ENCODE measurements at regions not wholly inside any gene's neighbourhood (a gene's known extent, or its start where the extent isn't known, plus 50 kb on each side); places are given as distances from the start of the nearest gene placed in this dataset.
A peak's percentile ranks its signal among the peaks of the same experiment; 100 is the strongest.
"Not testable (repeated sequence)": the region's sequence is repeated elsewhere in the genome, so short reads cannot be mapped to it uniquely, and the experiment has no call there.

- DNase-seq (ENCODE audit: low spot score): no peak
These were observed 61.7 kb upstream of the ATXN3L start for GRCh38 chrX:13381514-13381913.

GRCh38 chrX:13380211-13380610, 60.4 kb upstream of the ATXN3L start:
- no peak for DNase-seq (ENCODE audit: low spot score)

- DNase-seq (ENCODE audit: low spot score): not testable (repeated sequence)
These were observed 59.0 kb upstream of the ATXN3L start for GRCh38 chrX:13378562-13379518.

- no peak for DNase-seq (ENCODE audit: low spot score)
These were observed 57.7 kb upstream of the ATXN3L start for GRCh38 chrX:13377550-13377934.

- DNase-seq (ENCODE audit: low spot score): peak; percentile 4
These were observed 57.1 kb upstream of the ATXN3L start for GRCh38 chrX:13376857-13377549.

- not testable (repeated sequence) for DNase-seq (ENCODE audit: low spot score)
These were observed 55.7 kb upstream of the ATXN3L start for GRCh38 chrX:13375596-13375995.

GRCh38 chrX:13374364-13374763, 54.5 kb upstream of the ATXN3L start:
- no peak for DNase-seq (ENCODE audit: low spot score)

GRCh38 chrX:13373431-13374187, 53.8 kb upstream of the ATXN3L start:
- no peak for DNase-seq (ENCODE audit: low spot score)

- DNase-seq (ENCODE audit: low spot score): no peak
These were observed 53.2 kb upstream of the ATXN3L start for GRCh38 chrX:13373027-13373426.

GRCh38 chrX:13372203-13372980, 52.5 kb upstream of the ATXN3L start:
- no peak for DNase-seq (ENCODE audit: low spot score)

- DNase-seq (ENCODE audit: low spot score): no peak
These were observed 51.3 kb upstream of the ATXN3L start for GRCh38 chrX:13371186-13371585.

GRCh38 chrX:13370713-13371112, 50.9 kb upstream of the ATXN3L start:
- no peak for DNase-seq (ENCODE audit: low spot score)
